Thyroid gland (tissue), 4 donors: ENCODE measurements at regions not wholly inside any gene's neighbourhood (a gene's known extent, or its start where the extent isn't known, plus 50 kb on each side); places are given as distances from the start of the nearest gene placed in this dataset.

Experiments used
- POLR2A ChIP-seq, 2 donors: fragments of 450-650 bp; IDR thresholded peaks; one replicate each; pipeline ENCODE4 v1.6.1; 2017; ENCODE audit warnings: antibody characterized with exemption in 2 of 2, mild to moderate bottlenecking in 2 of 2, moderate library complexity in 1 of 2
- TF ChIP-seq, protein P1 (sequence below), 6 experiments: fragments of 200-600 bp in 3 of 6; fragments of 450-650 bp in 3 of 6; sonication (generic) in 3 of 6; IDR thresholded peaks; one replicate each; pipeline ENCODE4 v1.5.1; 2016 to 2019; ENCODE audit warnings: antibody characterized with exemption in 6 of 6, mild to moderate bottlenecking in 2 of 6, inconsistent platforms in 1 of 6, moderate library complexity in 1 of 6

GRCh38 chr10:23715363-23715762 is 276.5 kb downstream of the OTUD1 start:
- TF ChIP-seq, protein P1, sequence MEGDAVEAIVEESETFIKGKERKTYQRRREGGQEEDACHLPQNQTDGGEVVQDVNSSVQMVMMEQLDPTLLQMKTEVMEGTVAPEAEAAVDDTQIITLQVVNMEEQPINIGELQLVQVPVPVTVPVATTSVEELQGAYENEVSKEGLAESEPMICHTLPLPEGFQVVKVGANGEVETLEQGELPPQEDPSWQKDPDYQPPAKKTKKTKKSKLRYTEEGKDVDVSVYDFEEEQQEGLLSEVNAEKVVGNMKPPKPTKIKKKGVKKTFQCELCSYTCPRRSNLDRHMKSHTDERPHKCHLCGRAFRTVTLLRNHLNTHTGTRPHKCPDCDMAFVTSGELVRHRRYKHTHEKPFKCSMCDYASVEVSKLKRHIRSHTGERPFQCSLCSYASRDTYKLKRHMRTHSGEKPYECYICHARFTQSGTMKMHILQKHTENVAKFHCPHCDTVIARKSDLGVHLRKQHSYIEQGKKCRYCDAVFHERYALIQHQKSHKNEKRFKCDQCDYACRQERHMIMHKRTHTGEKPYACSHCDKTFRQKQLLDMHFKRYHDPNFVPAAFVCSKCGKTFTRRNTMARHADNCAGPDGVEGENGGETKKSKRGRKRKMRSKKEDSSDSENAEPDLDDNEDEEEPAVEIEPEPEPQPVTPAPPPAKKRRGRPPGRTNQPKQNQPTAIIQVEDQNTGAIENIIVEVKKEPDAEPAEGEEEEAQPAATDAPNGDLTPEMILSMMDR (IDR thresholded peaks at IDR 0.05): no peak
- TF ChIP-seq POLR2A (IDR thresholded peaks at IDR 0.05): no peak
